NCI-H2029 treated with DMSO at 0.1 percent for 48 hours (cell line): ENCODE measurements at regions not wholly inside any gene's neighbourhood (a gene's known extent, or its start where the extent isn't known, plus 50 kb on each side); places are given as distances from the start of the nearest gene placed in this dataset.

Experiments
- DNase-seq: peaks from one replicate; lab custom pipeline; 2025; lab: John Stamatoyannopoulos, UW

GRCh38 chr13:33518452-33518851 is 232.9 kb upstream of the STARD13 start:
- no peak for DNase-seq

- no peak for DNase-seq
Observed at GRCh38 chr13:33519561-33520467, 234.3 kb upstream of the STARD13 start.

- no peak for DNase-seq
Observed at GRCh38 chr13:33520468-33520839, 234.9 kb upstream of the STARD13 start.

- no peak for DNase-seq
Observed at GRCh38 chr13:33524086-33524485, 238.5 kb upstream of the STARD13 start.

- DNase-seq: no peak
Observed at GRCh38 chr13:33525763-33526162, 240.2 kb upstream of the STARD13 start.

- DNase-seq: no peak
Observed at GRCh38 chr13:33526718-33527117, 241.2 kb upstream of the STARD13 start.

GRCh38 chr13:33528896-33529295 is 243.3 kb upstream of the STARD13 start:
- DNase-seq: no peak

GRCh38 chr13:33531484-33531883 is 245.9 kb upstream of the STARD13 start:
- DNase-seq: no peak

- DNase-seq: no peak
Observed at GRCh38 chr13:33535061-33535460, 249.5 kb upstream of the STARD13 start.

- no peak for DNase-seq
Observed at GRCh38 chr13:33536601-33537000, 251.0 kb upstream of the STARD13 start.

- DNase-seq: no peak
Observed at GRCh38 chr13:33537026-33537425, 251.5 kb upstream of the STARD13 start.

- DNase-seq: no peak
Observed at GRCh38 chr13:33537676-33538075, 252.1 kb upstream of the STARD13 start.

GRCh38 chr13:33541456-33541855 is 255.9 kb upstream of the STARD13 start:
- no peak for DNase-seq

GRCh38 chr13:33541962-33542308 is 256.4 kb upstream of the STARD13 start:
- DNase-seq: no peak

GRCh38 chr13:33542309-33543088 is 256.9 kb upstream of the STARD13 start:
- peak; percentile 95 for DNase-seq

GRCh38 chr13:33543089-33543459 is 257.5 kb upstream of the STARD13 start:
- no peak for DNase-seq

- no peak for DNase-seq
Observed at GRCh38 chr13:33543631-33544265, 258.2 kb upstream of the STARD13 start.

- no peak for DNase-seq
Observed at GRCh38 chr13:33544308-33544707, 258.8 kb upstream of the STARD13 start.

GRCh38 chr13:33545492-33545891 is 259.9 kb upstream of the STARD13 start:
- DNase-seq: peak; percentile 9

GRCh38 chr13:33547035-33547434 is 261.5 kb upstream of the STARD13 start:
- no peak for DNase-seq

GRCh38 chr13:33548069-33548468 is 262.5 kb upstream of the STARD13 start:
- no peak for DNase-seq

- no peak for DNase-seq
Observed at GRCh38 chr13:33550276-33550675, 264.7 kb upstream of the STARD13 start.

- DNase-seq: no peak
Observed at GRCh38 chr13:33550885-33551284, 265.3 kb upstream of the STARD13 start.
